ENCODE measurements at regions not wholly inside any gene's neighbourhood (a gene's known extent, or its start where the extent isn't known, plus 50 kb on each side); places are given as distances from the start of the nearest gene placed in this dataset.

DNA sequence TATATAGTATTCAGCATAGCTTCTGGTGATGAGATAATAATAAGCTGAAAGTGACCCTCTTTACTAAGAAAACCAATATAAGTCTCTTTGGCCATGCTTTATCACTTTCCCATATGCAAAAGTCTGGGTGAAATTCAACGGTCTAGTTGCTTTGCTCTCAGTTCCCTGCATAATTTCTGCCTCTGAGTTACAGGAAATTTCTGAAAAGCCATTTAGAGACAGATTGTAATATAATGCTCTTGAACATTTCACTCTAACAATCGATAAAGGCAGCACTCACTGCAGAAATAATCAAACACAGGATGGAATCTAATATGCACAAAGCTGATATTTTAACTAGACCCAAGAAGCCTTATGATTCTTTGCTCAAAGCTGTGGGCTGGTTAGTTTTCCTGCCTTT, 100.1 kb upstream of the LIFR start:
- CTCF ChIA-PET, result interaction anchor here (0.6 to 1.6 kb wide), 4 partner anchors 8 to 448 kb away, joined by 3 to 6 read pairs (median 4); no protein-coding TSS in a partner anchor

DNA sequence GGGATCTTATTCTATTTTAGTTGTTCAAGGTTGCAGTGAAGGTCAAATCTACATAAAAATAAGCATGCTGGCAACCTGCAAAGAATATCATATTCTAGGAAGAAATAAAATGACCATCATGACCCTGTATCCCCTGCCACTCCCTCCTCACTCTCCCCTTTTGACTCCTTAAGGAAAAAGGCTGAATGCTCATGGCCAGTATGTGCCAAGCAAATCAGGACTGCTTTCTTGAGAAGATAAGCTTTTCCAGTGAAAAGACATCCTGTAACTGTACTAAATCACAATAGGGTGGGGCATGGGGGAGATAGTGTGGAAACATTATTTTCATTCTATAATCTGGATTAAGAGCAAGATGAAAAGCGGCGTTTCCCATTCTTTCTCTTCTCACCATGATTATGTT, 100.6 kb upstream of the LIFR start:
- TF ChIP-seq, protein P1, sequence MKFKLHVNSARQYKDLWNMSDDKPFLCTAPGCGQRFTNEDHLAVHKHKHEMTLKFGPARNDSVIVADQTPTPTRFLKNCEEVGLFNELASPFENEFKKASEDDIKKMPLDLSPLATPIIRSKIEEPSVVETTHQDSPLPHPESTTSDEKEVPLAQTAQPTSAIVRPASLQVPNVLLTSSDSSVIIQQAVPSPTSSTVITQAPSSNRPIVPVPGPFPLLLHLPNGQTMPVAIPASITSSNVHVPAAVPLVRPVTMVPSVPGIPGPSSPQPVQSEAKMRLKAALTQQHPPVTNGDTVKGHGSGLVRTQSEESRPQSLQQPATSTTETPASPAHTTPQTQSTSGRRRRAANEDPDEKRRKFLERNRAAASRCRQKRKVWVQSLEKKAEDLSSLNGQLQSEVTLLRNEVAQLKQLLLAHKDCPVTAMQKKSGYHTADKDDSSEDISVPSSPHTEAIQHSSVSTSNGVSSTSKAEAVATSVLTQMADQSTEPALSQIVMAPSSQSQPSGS (tag by site-specific recombination; IDR thresholded peaks at IDR 0.05; ENCODE audit: low read depth), result no peak
- TF ChIP-seq ZFP37 (tag by site-specific recombination; IDR thresholded peaks at IDR 0.05) (no peak), ZSCAN30 (tag by site-specific recombination; IDR thresholded peaks at IDR 0.05) (no peak), ZNF157 (tag by site-specific recombination; IDR thresholded peaks at IDR 0.05) (no peak), ZBTB48 (tag by site-specific recombination; IDR thresholded peaks at IDR 0.05) (no peak), ZNF391 (tag by site-specific recombination; IDR thresholded peaks at IDR 0.05; ENCODE audit: borderline replicate concordance, low read depth) (no peak), SALL2 (tag by site-specific recombination; IDR thresholded peaks at IDR 0.05; ENCODE audit: borderline replicate concordance) (no peak), ZNF350 (tag by site-specific recombination; IDR thresholded peaks at IDR 0.05) (no peak), ZNF610 (tag by site-specific recombination; IDR thresholded peaks at IDR 0.05; ENCODE audit: borderline replicate concordance) (no peak), ZNF10 (tag by site-specific recombination; IDR thresholded peaks at IDR 0.05) (no peak), WT1 (tag by site-specific recombination; IDR thresholded peaks at IDR 0.05) (no peak)
- TF ChIP-seq, protein P2, sequence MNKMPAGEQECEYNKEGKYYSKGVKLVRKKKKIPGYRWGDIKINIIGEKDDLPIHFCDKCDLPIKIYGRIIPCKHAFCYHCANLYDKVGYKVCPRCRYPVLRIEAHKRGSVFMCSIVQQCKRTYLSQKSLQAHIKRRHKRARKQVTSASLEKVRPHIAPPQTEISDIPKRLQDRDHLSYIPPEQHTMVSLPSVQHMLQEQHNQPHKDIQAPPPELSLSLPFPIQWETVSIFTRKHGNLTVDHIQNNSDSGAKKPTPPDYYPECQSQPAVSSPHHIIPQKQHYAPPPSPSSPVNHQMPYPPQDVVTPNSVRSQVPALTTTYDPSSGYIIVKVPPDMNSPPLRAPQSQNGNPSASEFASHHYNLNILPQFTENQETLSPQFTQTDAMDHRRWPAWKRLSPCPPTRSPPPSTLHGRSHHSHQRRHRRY (tag by site-specific recombination; IDR thresholded peaks at IDR 0.05), result no peak
- TF ChIP-seq, protein P3, sequence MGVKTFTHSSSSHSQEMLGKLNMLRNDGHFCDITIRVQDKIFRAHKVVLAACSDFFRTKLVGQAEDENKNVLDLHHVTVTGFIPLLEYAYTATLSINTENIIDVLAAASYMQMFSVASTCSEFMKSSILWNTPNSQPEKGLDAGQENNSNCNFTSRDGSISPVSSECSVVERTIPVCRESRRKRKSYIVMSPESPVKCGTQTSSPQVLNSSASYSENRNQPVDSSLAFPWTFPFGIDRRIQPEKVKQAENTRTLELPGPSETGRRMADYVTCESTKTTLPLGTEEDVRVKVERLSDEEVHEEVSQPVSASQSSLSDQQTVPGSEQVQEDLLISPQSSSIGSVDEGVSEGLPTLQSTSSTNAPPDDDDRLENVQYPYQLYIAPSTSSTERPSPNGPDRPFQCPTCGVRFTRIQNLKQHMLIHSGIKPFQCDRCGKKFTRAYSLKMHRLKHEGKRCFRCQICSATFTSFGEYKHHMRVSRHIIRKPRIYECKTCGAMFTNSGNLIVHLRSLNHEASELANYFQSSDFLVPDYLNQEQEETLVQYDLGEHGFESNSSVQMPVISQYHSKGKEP (tag by site-specific recombination; IDR thresholded peaks at IDR 0.05), result no peak
- TF ChIP-seq, protein P4, sequence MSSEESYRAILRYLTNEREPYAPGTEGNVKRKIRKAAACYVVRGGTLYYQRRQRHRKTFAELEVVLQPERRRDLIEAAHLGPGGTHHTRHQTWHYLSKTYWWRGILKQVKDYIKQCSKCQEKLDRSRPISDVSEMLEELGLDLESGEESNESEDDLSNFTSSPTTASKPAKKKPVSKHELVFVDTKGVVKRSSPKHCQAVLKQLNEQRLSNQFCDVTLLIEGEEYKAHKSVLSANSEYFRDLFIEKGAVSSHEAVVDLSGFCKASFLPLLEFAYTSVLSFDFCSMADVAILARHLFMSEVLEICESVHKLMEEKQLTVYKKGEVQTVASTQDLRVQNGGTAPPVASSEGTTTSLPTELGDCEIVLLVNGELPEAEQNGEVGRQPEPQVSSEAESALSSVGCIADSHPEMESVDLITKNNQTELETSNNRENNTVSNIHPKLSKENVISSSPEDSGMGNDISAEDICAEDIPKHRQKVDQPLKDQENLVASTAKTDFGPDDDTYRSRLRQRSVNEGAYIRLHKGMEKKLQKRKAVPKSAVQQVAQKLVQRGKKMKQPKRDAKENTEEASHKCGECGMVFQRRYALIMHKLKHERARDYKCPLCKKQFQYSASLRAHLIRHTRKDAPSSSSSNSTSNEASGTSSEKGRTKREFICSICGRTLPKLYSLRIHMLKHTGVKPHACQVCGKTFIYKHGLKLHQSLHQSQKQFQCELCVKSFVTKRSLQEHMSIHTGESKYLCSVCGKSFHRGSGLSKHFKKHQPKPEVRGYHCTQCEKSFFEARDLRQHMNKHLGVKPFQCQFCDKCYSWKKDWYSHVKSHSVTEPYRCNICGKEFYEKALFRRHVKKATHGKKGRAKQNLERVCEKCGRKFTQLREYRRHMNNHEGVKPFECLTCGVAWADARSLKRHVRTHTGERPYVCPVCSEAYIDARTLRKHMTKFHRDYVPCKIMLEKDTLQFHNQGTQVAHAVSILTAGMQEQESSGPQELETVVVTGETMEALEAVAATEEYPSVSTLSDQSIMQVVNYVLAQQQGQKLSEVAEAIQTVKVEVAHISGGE (tag by site-specific recombination; conservative IDR thresholded peaks at IDR 0.05; ENCODE audit: low read depth), result no peak
- no peaks in the 10 kb centered on the region for H3K36me3 ChIP-seq (ENCODE audit: control insufficient read depth in 2 of 2, insufficient read depth in 1 of 2, low read length in 2 of 2)
- no peaks in the 10 kb centered on the region for H3K9me3 ChIP-seq (ENCODE audit: control insufficient read depth, insufficient read depth, low read depth, low read length)
- CTCF ChIA-PET, result interaction anchor here (0.6 to 1.6 kb wide), 6 partner anchors 8 to 449 kb away, joined by 3 to 6 read pairs (median 3); no protein-coding TSS in a partner anchor
- POLR2A ChIA-PET, result no interaction called here
- H3K4me1 ChIP-seq (ENCODE audit: control insufficient read depth, insufficient read depth, low read length), result peaks cover 13% of the 10 kb centered on the region
- no peak overlapping the region for H3K4me3 ChIP-seq (ENCODE audit: low read depth, low read length)
- H3K27ac ChIP-seq (ENCODE audit: extremely low read depth, low read depth, low read length), result no peak overlapping the region

More for the DNA sequence above, 100.1 kb upstream of the LIFR start:
- Histone ChIP-seq H3K27ac (ENCODE audit: extremely low read depth, low read depth, low read length) (no peak overlapping the region), H3K9me3 (ENCODE audit: control insufficient read depth, insufficient read depth, low read depth, low read length) (no peaks in the 10 kb centered on the region), H3K4me3 (ENCODE audit: low read depth, low read length) (no peak overlapping the region), H3K4me1 (ENCODE audit: control insufficient read depth, insufficient read depth, low read length) (peaks cover 10% of the 10 kb centered on the region), H3K36me3 (ENCODE audit: control insufficient read depth in 2 of 2, insufficient read depth in 1 of 2, low read length in 2 of 2) (no peaks in the 10 kb centered on the region)
- no peak for TF ChIP-seq KLF8 (tag by site-specific recombination; IDR thresholded peaks at IDR 0.05)
- TF ChIP-seq GLI2 (tag by site-specific recombination; IDR thresholded peaks at IDR 0.05; ENCODE audit: borderline replicate concordance, low read depth), result no peak
- no peak for TF ChIP-seq ZNF169 (tag by site-specific recombination; IDR thresholded peaks at IDR 0.05)
- TF ChIP-seq ZNF354C (tag by site-specific recombination; IDR thresholded peaks at IDR 0.05; ENCODE audit: borderline replicate concordance, low read depth), result no peak
- TF ChIP-seq, protein P5, sequence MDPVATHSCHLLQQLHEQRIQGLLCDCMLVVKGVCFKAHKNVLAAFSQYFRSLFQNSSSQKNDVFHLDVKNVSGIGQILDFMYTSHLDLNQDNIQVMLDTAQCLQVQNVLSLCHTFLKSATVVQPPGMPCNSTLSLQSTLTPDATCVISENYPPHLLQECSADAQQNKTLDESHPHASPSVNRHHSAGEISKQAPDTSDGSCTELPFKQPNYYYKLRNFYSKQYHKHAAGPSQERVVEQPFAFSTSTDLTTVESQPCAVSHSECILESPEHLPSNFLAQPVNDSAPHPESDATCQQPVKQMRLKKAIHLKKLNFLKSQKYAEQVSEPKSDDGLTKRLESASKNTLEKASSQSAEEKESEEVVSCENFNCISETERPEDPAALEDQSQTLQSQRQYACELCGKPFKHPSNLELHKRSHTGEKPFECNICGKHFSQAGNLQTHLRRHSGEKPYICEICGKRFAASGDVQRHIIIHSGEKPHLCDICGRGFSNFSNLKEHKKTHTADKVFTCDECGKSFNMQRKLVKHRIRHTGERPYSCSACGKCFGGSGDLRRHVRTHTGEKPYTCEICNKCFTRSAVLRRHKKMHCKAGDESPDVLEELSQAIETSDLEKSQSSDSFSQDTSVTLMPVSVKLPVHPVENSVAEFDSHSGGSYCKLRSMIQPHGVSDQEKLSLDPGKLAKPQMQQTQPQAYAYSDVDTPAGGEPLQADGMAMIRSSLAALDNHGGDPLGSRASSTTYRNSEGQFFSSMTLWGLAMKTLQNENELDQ (tag by site-specific recombination; IDR thresholded peaks at IDR 0.05; ENCODE audit: low read depth), result no peak
- no peak for TF ChIP-seq ZNF629 (tag by site-specific recombination; IDR thresholded peaks at IDR 0.05)
- TF ChIP-seq, protein P6, sequence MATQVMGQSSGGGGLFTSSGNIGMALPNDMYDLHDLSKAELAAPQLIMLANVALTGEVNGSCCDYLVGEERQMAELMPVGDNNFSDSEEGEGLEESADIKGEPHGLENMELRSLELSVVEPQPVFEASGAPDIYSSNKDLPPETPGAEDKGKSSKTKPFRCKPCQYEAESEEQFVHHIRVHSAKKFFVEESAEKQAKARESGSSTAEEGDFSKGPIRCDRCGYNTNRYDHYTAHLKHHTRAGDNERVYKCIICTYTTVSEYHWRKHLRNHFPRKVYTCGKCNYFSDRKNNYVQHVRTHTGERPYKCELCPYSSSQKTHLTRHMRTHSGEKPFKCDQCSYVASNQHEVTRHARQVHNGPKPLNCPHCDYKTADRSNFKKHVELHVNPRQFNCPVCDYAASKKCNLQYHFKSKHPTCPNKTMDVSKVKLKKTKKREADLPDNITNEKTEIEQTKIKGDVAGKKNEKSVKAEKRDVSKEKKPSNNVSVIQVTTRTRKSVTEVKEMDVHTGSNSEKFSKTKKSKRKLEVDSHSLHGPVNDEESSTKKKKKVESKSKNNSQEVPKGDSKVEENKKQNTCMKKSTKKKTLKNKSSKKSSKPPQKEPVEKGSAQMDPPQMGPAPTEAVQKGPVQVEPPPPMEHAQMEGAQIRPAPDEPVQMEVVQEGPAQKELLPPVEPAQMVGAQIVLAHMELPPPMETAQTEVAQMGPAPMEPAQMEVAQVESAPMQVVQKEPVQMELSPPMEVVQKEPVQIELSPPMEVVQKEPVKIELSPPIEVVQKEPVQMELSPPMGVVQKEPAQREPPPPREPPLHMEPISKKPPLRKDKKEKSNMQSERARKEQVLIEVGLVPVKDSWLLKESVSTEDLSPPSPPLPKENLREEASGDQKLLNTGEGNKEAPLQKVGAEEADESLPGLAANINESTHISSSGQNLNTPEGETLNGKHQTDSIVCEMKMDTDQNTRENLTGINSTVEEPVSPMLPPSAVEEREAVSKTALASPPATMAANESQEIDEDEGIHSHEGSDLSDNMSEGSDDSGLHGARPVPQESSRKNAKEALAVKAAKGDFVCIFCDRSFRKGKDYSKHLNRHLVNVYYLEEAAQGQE (tag by site-specific recombination; IDR thresholded peaks at IDR 0.05), result no peak
- POLR2A ChIA-PET, result interaction anchor here (1.1 kb wide), 1 partner anchor 24 kb away, joined by 3 read pairs; no protein-coding TSS in a partner anchor
